HL-60 (cell line): ENCODE measurements at regions not wholly inside any gene's neighbourhood (a gene's known extent, or its start where the extent isn't known, plus 50 kb on each side); places are given as distances from the start of the nearest gene placed in this dataset.

Source experiments
- CTCF ChIP-seq: IDR thresholded peaks from one replicate; pipeline ENCODE4 v1.5.1; 2011; ENCODE audit warnings: low read length, control low read depth, inconsistent platforms; ENCODE audit not compliant: insufficient read depth
- GABPA ChIP-seq: IDR thresholded peaks from 2 replicates; pipeline ENCODE4 v1.6.1; 2012; ENCODE audit warnings: low read depth
- POLR2AphosphoS5 ChIP-seq: IDR thresholded peaks from 2 replicates; pipeline ENCODE4 v1.6.1; 2012; ENCODE audit warnings: low read depth
- REST ChIP-seq: IDR thresholded peaks from 2 replicates; pipeline ENCODE4 v1.6.1; 2012; ENCODE audit warnings: low read depth; ENCODE audit not compliant: insufficient replicate concordance

- TF ChIP-seq CTCF (no peak), REST (no peak), POLR2AphosphoS5 (no peak), GABPA (no peak)
Observed at GRCh38 chr6:144809120-144809519, 524.0 kb downstream of the UTRN start.
